WERI-Rb-1 (cell line): ENCODE measurements at regions not wholly inside any gene's neighbourhood (a gene's known extent, or its start where the extent isn't known, plus 50 kb on each side); places are given as distances from the start of the nearest gene placed in this dataset.

Source experiments
- DNase-seq: peaks from one replicate; pipeline ENCODE4 v3.0.0-alpha.2; 2020
- H3K27ac ChIP-seq: fragments of 250-450 bp; sonication (Bioruptor Pico); 2 replicates; pipeline ENCODE4 v1.5.1; 2020; ENCODE audit warnings: mild to moderate bottlenecking, moderate library complexity
- H3K27me3 ChIP-seq: fragments of 250-450 bp; sonication (Bioruptor Pico); 2 replicates; pipeline ENCODE4 v1.5.1; 2021; ENCODE audit warnings: mild to moderate bottlenecking, low read depth, moderate library complexity; ENCODE audit not compliant: insufficient read depth, severe bottlenecking
- H3K36me3 ChIP-seq: fragments of 250-450 bp; sonication (Bioruptor Pico); 2 replicates; pipeline ENCODE4 v1.5.1; 2020; ENCODE audit warnings: mild to moderate bottlenecking, moderate library complexity
- H3K4me3 ChIP-seq: 2 replicates; pipeline ENCODE4 v1.5.1; 2011; ENCODE audit warnings: low read depth, mild to moderate bottlenecking, control low read depth, low read length
- H3K9me3 ChIP-seq: fragments of 250-450 bp; sonication (Bioruptor Pico); 2 replicates; pipeline ENCODE4 v1.5.1; 2021; ENCODE audit warnings: mild to moderate bottlenecking, moderate library complexity; ENCODE audit not compliant: severe bottlenecking
- CTCF ChIP-seq: IDR thresholded peaks from 2 replicates; pipeline ENCODE4 v1.5.1; 2011; ENCODE audit warnings: low read depth, mild to moderate bottlenecking, control low read depth, inconsistent platforms, low read length

- DNase-seq, result no peak
- H3K4me3 ChIP-seq, result no peak overlapping the region
- no peak for TF ChIP-seq CTCF
Observed at GRCh38 chr6:108793516-108794251, 54.5 kb upstream of the ARMC2 start.

GRCh38 chr6:108795122-108795521, 53.1 kb upstream of the ARMC2 start:
- no peak for TF ChIP-seq CTCF
- H3K36me3 ChIP-seq, result no peaks in the 10 kb centered on the region
- no peak overlapping the region for H3K4me3 ChIP-seq
- no peaks in the 10 kb centered on the region for H3K9me3 ChIP-seq
- H3K27me3 ChIP-seq, result no peaks in the 10 kb centered on the region
- no peak overlapping the region for H3K27ac ChIP-seq
- DNase-seq, result no peak

More at GRCh38 chr6:108793516-108794251, 54.5 kb upstream of the ARMC2 start:
- no peaks in the 10 kb centered on the region for H3K27me3 ChIP-seq
- no peaks in the 10 kb centered on the region for H3K36me3 ChIP-seq
- no peak overlapping the region for H3K27ac ChIP-seq
- peaks cover 6% of the 10 kb centered on the region for H3K9me3 ChIP-seq

GRCh38 chr6:108795814-108796213, 52.4 kb upstream of the ARMC2 start:
- no peaks in the 10 kb centered on the region for H3K36me3 ChIP-seq
- H3K9me3 ChIP-seq, result no peaks in the 10 kb centered on the region
- TF ChIP-seq CTCF, result no peak
- H3K27me3 ChIP-seq, result no peaks in the 10 kb centered on the region
- H3K4me3 ChIP-seq, result no peak overlapping the region
- no peak for DNase-seq
- H3K27ac ChIP-seq, result no peak overlapping the region

GRCh38 chr6:108796875-108797274, 51.3 kb upstream of the ARMC2 start:
- H3K27ac ChIP-seq, result no peak overlapping the region

GRCh38 chr6:108797951-108798669, 50.1 kb upstream of the ARMC2 start:
- Histone ChIP-seq H3K36me3 (no peaks in the 10 kb centered on the region), H3K27ac (no peak overlapping the region), H3K9me3 (no peaks in the 10 kb centered on the region), H3K27me3 (no peaks in the 10 kb centered on the region), H3K4me3 (peak overlapping the region; percentile 35)
- no peak for DNase-seq
- TF ChIP-seq CTCF, result no peak

More at GRCh38 chr6:108796875-108797274, 51.3 kb upstream of the ARMC2 start:
- TF ChIP-seq CTCF, result no peak
- Histone ChIP-seq H3K4me3 (no peak overlapping the region), H3K9me3 (no peaks in the 10 kb centered on the region), H3K27me3 (no peaks in the 10 kb centered on the region), H3K36me3 (no peaks in the 10 kb centered on the region)
- DNase-seq, result no peak
